H1 (cell line): ENCODE measurements at regions not wholly inside any gene's neighbourhood (a gene's known extent, or its start where the extent isn't known, plus 50 kb on each side); places are given as distances from the start of the nearest gene placed in this dataset.

ENCODE experiments used
- CTCF ChIA-PET: fragments of 300-600 bp; sonication (Branson Sonifier 250); formaldehyde crosslinking; loops from one replicate; lab custom pipeline; 2021; ENCODE audit not compliant: partially characterized antibody; lab: Charles Lee
- POLR2A ChIA-PET: fragments of 300-600 bp; sonication (Branson Sonifier 250); formaldehyde crosslinking; loops from one replicate; lab custom pipeline; 2021; ENCODE audit warnings: inconsistent platforms; ENCODE audit not compliant: partially characterized antibody; lab: Charles Lee
- DNase-seq, 2 experiments: peaks; one replicate each; pipeline versions ENCODE4 v3.0.0 to v3.0.0-alpha.2; 2010 to 2022; ENCODE audit warnings: low spot score in 2 of 2, low read depth in 1 of 2, mixed read lengths in 1 of 2
- FAIRE-seq: peaks from 2 replicates; lab custom pipeline; 2011; peaks lifted over from hg19 to GRCh38; lab: Jason Lieb, UNC
- H2AFZ ChIP-seq: 2 replicates; pipeline ENCODE4 v1.8.1; 2012; ENCODE audit warnings: low read length, inconsistent platforms
- H2AK5ac ChIP-seq: 2 replicates; pipeline ENCODE4 v1.6.1; 2013; ENCODE audit warnings: low read depth, low read length
- H2BK120ac ChIP-seq: replicated peaks from 2 replicates; pipeline ENCODE3; 2013; ENCODE audit warnings: low read depth, low read length, inconsistent platforms
- H2BK12ac ChIP-seq: 2 replicates; pipeline ENCODE4 v1.6.1; 2013; ENCODE audit warnings: low read depth, low read length
- H2BK15ac ChIP-seq: 2 replicates; pipeline ENCODE4 v1.6.1; 2013; ENCODE audit warnings: low read length
- H2BK20ac ChIP-seq: 2 replicates; pipeline ENCODE4 v1.6.1; 2013; ENCODE audit warnings: low read length
- H2BK5ac ChIP-seq: 2 replicates; pipeline ENCODE4 v1.6.1; 2013; ENCODE audit warnings: low read depth, low read length
- H3K14ac ChIP-seq: 2 replicates; pipeline ENCODE4 v1.6.1; 2013; ENCODE audit warnings: inconsistent platforms; ENCODE audit not compliant: insufficient read length
- H3K18ac ChIP-seq: 2 replicates; pipeline ENCODE4 v1.6.1; 2013; ENCODE audit warnings: low read length; ENCODE audit errors: extremely low read depth
- H3K23ac ChIP-seq: 2 replicates; pipeline ENCODE4 v1.6.1; 2013; ENCODE audit warnings: inconsistent platforms; ENCODE audit not compliant: insufficient read length
- H3K23me2 ChIP-seq: 2 replicates; pipeline ENCODE4 v1.6.1; 2013; ENCODE audit warnings: low read depth, low read length
- H3K27ac ChIP-seq: 2 replicates; pipeline ENCODE4 v1.6.1; 2011; ENCODE audit warnings: low read depth, low read length, inconsistent platforms
- H3K27me3 ChIP-seq, 4 experiments: replicated peaks in 1 of 4; 1 replicate in 1 of 4; 2 replicates in 3 of 4; pipeline versions ENCODE4 v1.6.1 to v1.8.1; 2011 to 2013; ENCODE audit warnings: low read length in 3 of 4, mild to moderate bottlenecking in 3 of 4, inconsistent platforms in 2 of 4, mixed read lengths in 2 of 4, moderate library complexity in 1 of 4; ENCODE audit not compliant: control insufficient read depth in 3 of 4, insufficient read depth in 3 of 4; ENCODE audit errors: extremely low read depth in 1 of 4
- H3K36me3 ChIP-seq, 4 experiments: 2 replicates each; pipeline versions ENCODE4 v1.6.1 to v1.8.1; 2011 to 2013; ENCODE audit warnings: mild to moderate bottlenecking in 4 of 4, low read length in 3 of 4, moderate library complexity in 2 of 4, control low read depth in 1 of 4, inconsistent platforms in 1 of 4; ENCODE audit not compliant: insufficient read depth in 4 of 4, control insufficient read depth in 2 of 4
- H3K4ac ChIP-seq: replicated peaks from 2 replicates; pipeline ENCODE3; 2013; ENCODE audit warnings: low read length, low read depth, mixed read lengths, inconsistent platforms; ENCODE audit not compliant: insufficient read length
- H3K4me1 ChIP-seq, 4 experiments: replicated peaks in 1 of 4; 1 replicate in 1 of 4; 2 replicates in 3 of 4; pipeline versions ENCODE4 v1.6.1 to v1.8.1; 2011 to 2013; ENCODE audit warnings: low read length in 3 of 4, inconsistent platforms in 2 of 4, mixed read lengths in 1 of 4; ENCODE audit not compliant: insufficient read depth in 4 of 4, control insufficient read depth in 3 of 4
- H3K4me2 ChIP-seq, 2 experiments: 2 replicates each; pipeline versions ENCODE4 v1.6.1 to v1.8.1; 2011 to 2013; ENCODE audit warnings: low read depth in 2 of 2, low read length in 2 of 2, control low read depth in 1 of 2, inconsistent platforms in 1 of 2, mild to moderate bottlenecking in 1 of 2; ENCODE audit not compliant: insufficient read depth in 1 of 2
- H3K4me3 ChIP-seq, 4 experiments: fragments of 200-600, 300-600 bp in 1 of 4; sonication (generic), shearing (Covaris generic), sonication (Bioruptor Twin) in 1 of 4; 2 replicates each; pipeline versions ENCODE4 v1.5.1 to v1.8.1; 2011 to 2016; ENCODE audit warnings: low read length in 4 of 4, low read depth in 3 of 4, control low read depth in 2 of 4, inconsistent platforms in 2 of 4, mild to moderate bottlenecking in 2 of 4, mixed read lengths in 1 of 4, moderate library complexity in 1 of 4; ENCODE audit not compliant: insufficient read depth in 2 of 4; ENCODE audit errors: extremely low read depth in 1 of 4
- H3K56ac ChIP-seq: replicated peaks from 2 replicates; pipeline ENCODE3; 2013; ENCODE audit warnings: low read depth, mild to moderate bottlenecking, mixed read lengths, low read length, inconsistent platforms; ENCODE audit not compliant: insufficient read length
- H3K79me1 ChIP-seq: 2 replicates; pipeline ENCODE4 v1.6.1; 2013; ENCODE audit warnings: low read depth, low read length, control low read depth
- H3K79me2 ChIP-seq, 2 experiments: 2 replicates each; pipeline versions ENCODE4 v1.6.1 to v1.8.1; 2012 to 2013; ENCODE audit warnings: low read length in 2 of 2, mild to moderate bottlenecking in 2 of 2, inconsistent platforms in 1 of 2; ENCODE audit not compliant: insufficient read depth in 2 of 2, control insufficient read depth in 1 of 2
- H3K9ac ChIP-seq, 4 experiments: replicated peaks in 1 of 4; 1 replicate in 1 of 4; 2 replicates in 3 of 4; pipeline versions ENCODE4 v1.6.1 to v1.8.1; 2011 to 2013; ENCODE audit warnings: low read depth in 3 of 4, low read length in 3 of 4, control low read depth in 2 of 4, mild to moderate bottlenecking in 2 of 4, moderate library complexity in 2 of 4, inconsistent platforms in 1 of 4; ENCODE audit errors: extremely low read depth in 1 of 4
- H3K9me3 ChIP-seq, 2 experiments: 2 replicates each; pipeline versions ENCODE4 v1.6.1 to v1.8.1; 2012 to 2013; ENCODE audit warnings: mild to moderate bottlenecking in 2 of 2, moderate library complexity in 2 of 2, control low read depth in 1 of 2, inconsistent platforms in 1 of 2, low read depth in 1 of 2, low read length in 1 of 2, mixed read lengths in 1 of 2; ENCODE audit not compliant: insufficient read depth in 2 of 2
- H4K20me1 ChIP-seq, 2 experiments: replicated peaks in 1 of 2; 2 replicates each; pipeline versions ENCODE3 to v1.8.1; 2011 to 2013; ENCODE audit warnings: inconsistent platforms in 2 of 2, low read length in 2 of 2, mild to moderate bottlenecking in 1 of 2; ENCODE audit not compliant: insufficient read depth in 2 of 2, control insufficient read depth in 1 of 2
- H4K5ac ChIP-seq: 2 replicates; pipeline ENCODE4 v1.6.1; 2013; ENCODE audit warnings: low read length, low read depth, mixed read lengths, inconsistent platforms; ENCODE audit not compliant: insufficient read length
- H4K8ac ChIP-seq: 2 replicates; pipeline ENCODE4 v1.8.0; 2013; ENCODE audit warnings: mild to moderate bottlenecking, moderate library complexity, low read length, inconsistent platforms; ENCODE audit not compliant: insufficient read depth; ENCODE audit errors: extremely low read depth
- H4K91ac ChIP-seq: replicated peaks from 2 replicates; pipeline ENCODE3; 2013; ENCODE audit warnings: low read length, mixed read lengths, inconsistent platforms; ENCODE audit not compliant: insufficient read length
- BRCA1 ChIP-seq: IDR thresholded peaks from 2 replicates; pipeline ENCODE4 v1.6.1; 2012; ENCODE audit warnings: low read depth, low read length, improper control_type of control experiment
- HDAC2 ChIP-seq, 2 experiments: fragments of 300-600 bp in 1 of 2; sonication (generic) in 1 of 2; IDR thresholded peaks; 2 replicates each; pipeline ENCODE4 v1.6.1; 2011 to 2012; ENCODE audit warnings: low read depth in 2 of 2, low read length in 2 of 2, mild to moderate bottlenecking in 2 of 2, moderate library complexity in 2 of 2, borderline replicate concordance in 1 of 2, inconsistent platforms in 1 of 2
- POLR2AphosphoS5 ChIP-seq: IDR thresholded peaks from 2 replicates; pipeline ENCODE4 v1.6.1; 2011; ENCODE audit warnings: low read depth, low read length
- RXRA ChIP-seq: IDR thresholded peaks from 2 replicates; pipeline ENCODE4 v1.6.1; 2011; ENCODE audit warnings: low read depth, mild to moderate bottlenecking, low read length, moderate library complexity; ENCODE audit not compliant: insufficient read depth
- SIN3A ChIP-seq, 2 experiments: IDR thresholded peaks in 1 of 2; conservative IDR thresholded peaks in 1 of 2; 2 replicates each; pipeline ENCODE4 v1.6.1; 2011 to 2012; ENCODE audit warnings: low read length in 2 of 2, improper control_type of control experiment in 1 of 2, low read depth in 1 of 2, mild to moderate bottlenecking in 1 of 2
- TAF1 ChIP-seq: IDR thresholded peaks from 2 replicates; pipeline ENCODE4 v1.6.1; 2011; ENCODE audit warnings: mild to moderate bottlenecking, low read depth, low read length
- WGBS, 2 experiments: shearing (Covaris generic) in 1 of 2; methylation state at CpG; one replicate each; pipeline versions ENCODE4 v1.1.6 to v1.1.7; 2013 to 2015; ENCODE audit warnings: low lambda C conversion rate in 2 of 2, mixed read lengths in 2 of 2, inconsistent platforms in 1 of 2, low coverage in 1 of 2, missing lambda C conversion rate in 1 of 2; ENCODE audit not compliant: insufficient replicate concordance in 2 of 2, insufficient coverage in 1 of 2, insufficient read length in 1 of 2; ENCODE audit errors: extremely low coverage in 1 of 2, missing lambda C conversion rate in 1 of 2; 5-methylcytosine and 5-hydroxymethylcytosine counted together
- TF ChIP-seq, protein P1 (sequence below): IDR thresholded peaks from 2 replicates; pipeline ENCODE4 v1.6.1; 2012; ENCODE audit warnings: inconsistent platforms
- TF ChIP-seq, protein P2 (sequence below): IDR thresholded peaks from 2 replicates; pipeline ENCODE4 v1.6.1; 2012; ENCODE audit warnings: low read length, inconsistent platforms
- TF ChIP-seq, protein P3 (sequence below), 3 experiments: IDR thresholded peaks; 1 replicate in 2 of 3; 2 replicates in 1 of 3; pipeline versions ENCODE4 v1.5.1 to v1.6.1; 2011; ENCODE audit warnings: low read length in 3 of 3, mild to moderate bottlenecking in 3 of 3, inconsistent platforms in 2 of 3, low read depth in 1 of 3, moderate library complexity in 1 of 3; ENCODE audit not compliant: insufficient read depth in 1 of 3; ENCODE audit errors: control extremely low read depth in 1 of 3

DNA sequence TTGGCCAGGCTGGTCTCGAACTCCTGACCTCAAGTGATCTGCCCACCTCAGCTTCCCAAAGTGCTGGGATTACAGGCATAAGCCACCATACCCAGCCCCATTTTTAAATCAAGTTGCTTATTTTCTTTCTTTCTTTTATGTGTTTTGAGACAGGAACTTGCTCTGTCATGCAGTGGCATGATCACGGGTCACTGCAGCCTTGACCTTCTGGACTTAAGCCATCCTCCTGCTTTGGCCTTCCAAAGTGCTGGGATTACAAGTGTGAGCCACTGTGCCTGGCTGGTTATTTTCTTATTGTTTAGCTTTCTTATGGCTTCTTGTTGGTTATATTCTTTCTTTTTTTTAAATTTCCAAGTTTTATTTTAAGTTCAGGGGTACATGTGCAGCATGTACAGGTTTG is 79.7 kb upstream of the C5orf63 start:
- H2AFZ ChIP-seq, result no peak overlapping the region
- H4K8ac ChIP-seq, result no peak overlapping the region
- H3K79me2 ChIP-seq, result no peaks in the 10 kb centered on the region
- no peak overlapping the region for H2BK120ac ChIP-seq
- no peak overlapping the region for H3K23ac ChIP-seq
- no peaks in the 10 kb centered on the region for H4K20me1 ChIP-seq
- no peak overlapping the region for H2BK15ac ChIP-seq
- POLR2A ChIA-PET, result no interaction called here
- H2BK5ac ChIP-seq, result no peak overlapping the region
- H3K27me3 ChIP-seq, result no peaks in the 10 kb centered on the region
- FAIRE-seq (no peak), DNase-seq (no peak)
- no peak overlapping the region for H3K4ac ChIP-seq
- H3K27ac ChIP-seq, result no peak overlapping the region
- WGBS, 2 experiments, result 96% methylated on average over 2 of the region's 2 CpGs; no CpG with 5 or more reads in 1 of the 2 experiments
- no peak overlapping the region for H2BK12ac ChIP-seq
- no peak overlapping the region for H4K91ac ChIP-seq
- no peak overlapping the region for H3K18ac ChIP-seq
- H3K79me1 ChIP-seq, result no peaks in the 10 kb centered on the region
- H3K9me3 ChIP-seq, result no peaks in the 10 kb centered on the region
- CTCF ChIA-PET, result no interaction called here
- H2AK5ac ChIP-seq, result no peak overlapping the region
- no peaks in the 10 kb centered on the region; the same call in 1 of the 2 replicates for H3K23me2 ChIP-seq
- no peaks in the 10 kb centered on the region for H3K4me1 ChIP-seq
- H2BK20ac ChIP-seq, result no peak overlapping the region
- H3K9ac ChIP-seq, result no peak overlapping the region
- no peak overlapping the region for H3K4me2 ChIP-seq
- no peak overlapping the region for H4K5ac ChIP-seq
- no peak overlapping the region for H3K14ac ChIP-seq
- no peak overlapping the region for H3K4me3 ChIP-seq
- no peaks in the 10 kb centered on the region for H3K36me3 ChIP-seq
- no peak overlapping the region for H3K56ac ChIP-seq
- no peak for TF ChIP-seq RXRA
- TF ChIP-seq BRCA1, result no peak
- TF ChIP-seq SIN3A (conservative IDR thresholded peaks at IDR 0.05 in 1 of 2, IDR thresholded peaks at IDR 0.05 in 1 of 2; ENCODE audit: low read depth in 1 of 2, low read length in 2 of 2), result no peak
- no peak for TF ChIP-seq TAF1
- TF ChIP-seq, protein P1, sequence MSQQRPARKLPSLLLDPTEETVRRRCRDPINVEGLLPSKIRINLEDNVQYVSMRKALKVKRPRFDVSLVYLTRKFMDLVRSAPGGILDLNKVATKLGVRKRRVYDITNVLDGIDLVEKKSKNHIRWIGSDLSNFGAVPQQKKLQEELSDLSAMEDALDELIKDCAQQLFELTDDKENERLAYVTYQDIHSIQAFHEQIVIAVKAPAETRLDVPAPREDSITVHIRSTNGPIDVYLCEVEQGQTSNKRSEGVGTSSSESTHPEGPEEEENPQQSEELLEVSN, result no peak
- no peak for TF ChIP-seq HDAC2 (IDR thresholded peaks at IDR 0.05; ENCODE audit: borderline replicate concordance in 1 of 2, low read depth in 2 of 2, low read length in 2 of 2)
- TF ChIP-seq, protein P2, sequence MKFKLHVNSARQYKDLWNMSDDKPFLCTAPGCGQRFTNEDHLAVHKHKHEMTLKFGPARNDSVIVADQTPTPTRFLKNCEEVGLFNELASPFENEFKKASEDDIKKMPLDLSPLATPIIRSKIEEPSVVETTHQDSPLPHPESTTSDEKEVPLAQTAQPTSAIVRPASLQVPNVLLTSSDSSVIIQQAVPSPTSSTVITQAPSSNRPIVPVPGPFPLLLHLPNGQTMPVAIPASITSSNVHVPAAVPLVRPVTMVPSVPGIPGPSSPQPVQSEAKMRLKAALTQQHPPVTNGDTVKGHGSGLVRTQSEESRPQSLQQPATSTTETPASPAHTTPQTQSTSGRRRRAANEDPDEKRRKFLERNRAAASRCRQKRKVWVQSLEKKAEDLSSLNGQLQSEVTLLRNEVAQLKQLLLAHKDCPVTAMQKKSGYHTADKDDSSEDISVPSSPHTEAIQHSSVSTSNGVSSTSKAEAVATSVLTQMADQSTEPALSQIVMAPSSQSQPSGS, result no peak
- no peak for TF ChIP-seq POLR2AphosphoS5
- TF ChIP-seq, protein P3, sequence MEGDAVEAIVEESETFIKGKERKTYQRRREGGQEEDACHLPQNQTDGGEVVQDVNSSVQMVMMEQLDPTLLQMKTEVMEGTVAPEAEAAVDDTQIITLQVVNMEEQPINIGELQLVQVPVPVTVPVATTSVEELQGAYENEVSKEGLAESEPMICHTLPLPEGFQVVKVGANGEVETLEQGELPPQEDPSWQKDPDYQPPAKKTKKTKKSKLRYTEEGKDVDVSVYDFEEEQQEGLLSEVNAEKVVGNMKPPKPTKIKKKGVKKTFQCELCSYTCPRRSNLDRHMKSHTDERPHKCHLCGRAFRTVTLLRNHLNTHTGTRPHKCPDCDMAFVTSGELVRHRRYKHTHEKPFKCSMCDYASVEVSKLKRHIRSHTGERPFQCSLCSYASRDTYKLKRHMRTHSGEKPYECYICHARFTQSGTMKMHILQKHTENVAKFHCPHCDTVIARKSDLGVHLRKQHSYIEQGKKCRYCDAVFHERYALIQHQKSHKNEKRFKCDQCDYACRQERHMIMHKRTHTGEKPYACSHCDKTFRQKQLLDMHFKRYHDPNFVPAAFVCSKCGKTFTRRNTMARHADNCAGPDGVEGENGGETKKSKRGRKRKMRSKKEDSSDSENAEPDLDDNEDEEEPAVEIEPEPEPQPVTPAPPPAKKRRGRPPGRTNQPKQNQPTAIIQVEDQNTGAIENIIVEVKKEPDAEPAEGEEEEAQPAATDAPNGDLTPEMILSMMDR (IDR thresholded peaks at IDR 0.05; ENCODE audit: control extremely low read depth in 1 of 3, insufficient read depth in 1 of 3, low read depth in 1 of 3, low read length in 3 of 3), result no peak
